Adrenal gland (tissue), 9 donors: ENCODE measurements at regions not wholly inside any gene's neighbourhood (a gene's known extent, or its start where the extent isn't known, plus 50 kb on each side); places are given as distances from the start of the nearest gene placed in this dataset.

Experiments
- DNase-seq, 7 donors: peaks; one replicate each; pipeline ENCODE4 v3.0.0-alpha.2; 2019 to 2020
- H3K27ac ChIP-seq, 5 donors: fragments of 200-600 bp; sonication (generic) in 4 of 5; 1 replicate in 3 of 5; 2 replicates in 2 of 5; pipeline versions ENCODE4 v1.5.1 to v1.8.0; 2016 to 2020; ENCODE audit warnings: mild to moderate bottlenecking in 1 of 5
- H3K27me3 ChIP-seq: fragments of 200-600 bp; 2 replicates; pipeline ENCODE4 v1.8.0; 2021
- H3K36me3 ChIP-seq, 2 donors: fragments of 200-600 bp; replicated peaks in 1 of 2; 1 replicate in 1 of 2; 2 replicates in 1 of 2; pipeline versions ENCODE4 v1.5.1 to v1.8.0; 2018 to 2022
- H3K4me1 ChIP-seq, 2 donors: fragments of 200-600 bp; replicated peaks in 1 of 2; 1 replicate in 1 of 2; 2 replicates in 1 of 2; pipeline versions ENCODE4 v1.5.1 to v1.8.0; 2018 to 2021
- H3K4me3 ChIP-seq, 4 donors: fragments of 200-600 bp; sonication (generic) in 3 of 4; one replicate each; pipeline ENCODE4 v1.5.1; 2016 to 2018
- H3K9me3 ChIP-seq, 3 donors: fragments of 200-600 bp; sonication (generic) in 1 of 3; replicated peaks in 1 of 3; 1 replicate in 2 of 3; 2 replicates in 1 of 3; pipeline versions ENCODE4 v1.5.1 to v1.8.0; 2016 to 2021
- CTCF ChIP-seq, 6 experiments: fragments of 450-650 bp in 4 of 6; fragments of 200-600 bp in 2 of 6; sonication (generic) in 1 of 6; IDR thresholded peaks; 1 replicate in 5 of 6; 2 replicates in 1 of 6; pipeline versions ENCODE4 v1.5.1 to v1.8.0; 2016 to 2021; ENCODE audit warnings: antibody characterized with exemption in 6 of 6, mild to moderate bottlenecking in 2 of 6, moderate library complexity in 1 of 6
- POLR2A ChIP-seq, 2 donors: fragments of 450-650 bp; IDR thresholded peaks; one replicate each; pipeline ENCODE4 v1.6.1; 2017; ENCODE audit warnings: antibody characterized with exemption in 2 of 2, mild to moderate bottlenecking in 2 of 2, moderate library complexity in 1 of 2
- whole genome bisulfite sequencing, 4 donors: extraction: QIAGEN DNeasy Blood & Tissue Kit in 2 of 4; methylation state at CpG; one replicate each; pipeline versions ENCODE4 v1.1.5 to v1.1.7; 2013 to 2017; 5-methylcytosine and 5-hydroxymethylcytosine counted together
- intact Hi-C, 2 donors: fragments of 100-400 bp; cut with DNase I; formaldehyde crosslinking; loops; one replicate each; pipeline versions ENCODE4 v1.14.1 to v1.15.0; 2022 to 2023
- donor health status: healthy with polysubstance abuse.
- donor health status: Bipolar disorder and iron deficiency.
- donor health status: DM: yes; HTN: yes; CAD: no.
- donor health status: DM: no; HTN: no; CAD: no.
- donor health status: DM: no; HTN: no; CAD: no.

GRCh38 chr1:187787736-187788135 is 959.0 kb downstream of the PLA2G4A start:
- Histone ChIP-seq H3K27me3 (no peaks in the 10 kb centered on the region), H3K9me3 (no peaks in the 10 kb centered on the region), H3K4me1 (no peaks in the 10 kb centered on the region), H3K36me3 (no peaks in the 10 kb centered on the region), H3K27ac (no peak overlapping the region), H3K4me3 (no peak overlapping the region)
- DNase-seq = no peak
- no peak for TF ChIP-seq CTCF (IDR thresholded peaks at IDR 0.05)
- no peak for TF ChIP-seq POLR2A (IDR thresholded peaks at IDR 0.05)
- 61 to 70% (median 64%) methylated on average over 3 of the region's 3 CpGs for WGBS, 4 donors
- intact Hi-C loops = no loop called here

GRCh38 chr1:187788718-187789117 is 960.0 kb downstream of the PLA2G4A start:
- Histone ChIP-seq H3K36me3 (no peaks in the 10 kb centered on the region), H3K27ac (no peak overlapping the region), H3K27me3 (no peaks in the 10 kb centered on the region), H3K9me3 (no peaks in the 10 kb centered on the region), H3K4me1 (no peaks in the 10 kb centered on the region), H3K4me3 (no peak overlapping the region)
- intact Hi-C loops = no loop called here
- TF ChIP-seq CTCF (IDR thresholded peaks at IDR 0.05) (no peak), POLR2A (IDR thresholded peaks at IDR 0.05) (no peak)
- 77 to 94% (median 86%) methylated on average over 2 of the region's 2 CpGs for WGBS, 4 donors
- no peak for DNase-seq

GRCh38 chr1:187790724-187791123 is 962.0 kb downstream of the PLA2G4A start:
- Histone ChIP-seq H3K36me3 (no peaks in the 10 kb centered on the region), H3K4me1 (no peaks in the 10 kb centered on the region), H3K9me3 (no peaks in the 10 kb centered on the region), H3K27me3 (no peaks in the 10 kb centered on the region), H3K4me3 (no peak overlapping the region), H3K27ac (no peak overlapping the region)
- no peak for DNase-seq
- WGBS, 4 donors = 86 to 98% (median 90%) methylated on average over 1 of the region's 1 CpG
- intact Hi-C loops = no loop called here
- TF ChIP-seq CTCF (IDR thresholded peaks at IDR 0.05) = no peak
- TF ChIP-seq POLR2A (IDR thresholded peaks at IDR 0.05) = no peak

GRCh38 chr1:187794561-187794960 is 965.8 kb downstream of the PLA2G4A start:
- Histone ChIP-seq H3K36me3 (no peaks in the 10 kb centered on the region), H3K9me3 (no peaks in the 10 kb centered on the region), H3K4me1 (no peaks in the 10 kb centered on the region), H3K4me3 (no peak overlapping the region), H3K27ac (no peak overlapping the region), H3K27me3 (no peaks in the 10 kb centered on the region)
- DNase-seq = no peak
- intact Hi-C loops = no loop called here
- TF ChIP-seq POLR2A (IDR thresholded peaks at IDR 0.05) (no peak), CTCF (IDR thresholded peaks at IDR 0.05) (no peak)
- WGBS, 4 donors = 76 to 85% (median 80%) methylated on average over 2 of the region's 2 CpGs
